Neural cell (in vitro differentiated cells): ENCODE measurements at regions not wholly inside any gene's neighbourhood (a gene's known extent, or its start where the extent isn't known, plus 50 kb on each side); places are given as distances from the start of the nearest gene placed in this dataset.

Experiments used
- H2AFZ ChIP-seq: fragments of 200-600, 300-800 bp; sonication (generic), shearing (Covaris generic); 2 replicates; pipeline ENCODE4 v1.6.0; 2014; ENCODE audit warnings: low read depth, mild to moderate bottlenecking, antibody characterized with exemption, low read length, moderate library complexity
- H3F3A ChIP-seq: fragments of 200-600 bp; shearing (Covaris generic); 2 replicates; pipeline ENCODE4 v1.6.1; 2016; ENCODE audit warnings: mild to moderate bottlenecking, moderate library complexity, mixed read lengths, antibody characterized with exemption, low read length; ENCODE audit not compliant: insufficient read depth, poor library complexity, severe bottlenecking
- H3K27ac ChIP-seq: fragments of 200-600, 300-800 bp; sonication (generic), shearing (Covaris generic); 2 replicates; pipeline ENCODE4 v1.5.1; 2014; ENCODE audit warnings: mild to moderate bottlenecking, low read length, moderate library complexity
- H3K27me3 ChIP-seq: fragments of 300-800, 200-600 bp; sonication (generic), shearing (Covaris generic); 2 replicates; pipeline ENCODE4 v1.6.0; 2014; ENCODE audit warnings: mild to moderate bottlenecking, low read depth, low read length, moderate library complexity; ENCODE audit not compliant: insufficient read depth
- H3K36me3 ChIP-seq: fragments of 300-800, 200-600 bp; sonication (generic), shearing (Covaris generic); 2 replicates; pipeline ENCODE4 v1.5.1; 2014; ENCODE audit warnings: mild to moderate bottlenecking, antibody characterized with exemption, low read length, moderate library complexity; ENCODE audit not compliant: insufficient read depth
- H3K4me2 ChIP-seq: fragments of 300-800, 200-600 bp; sonication (generic), shearing (Covaris generic); 2 replicates; pipeline ENCODE4 v1.6.0; 2014; ENCODE audit warnings: mild to moderate bottlenecking, low read length
- H3K4me3 ChIP-seq: fragments of 300-800, 200-600 bp; sonication (generic), shearing (Covaris generic); 2 replicates; pipeline ENCODE4 v1.5.1; 2014; ENCODE audit warnings: mild to moderate bottlenecking, low read length, moderate library complexity
- H3K79me2 ChIP-seq: fragments of 200-600 bp; shearing (Covaris generic); replicated peaks from 2 replicates; pipeline ENCODE4 v1.6.0; 2014; ENCODE audit warnings: mild to moderate bottlenecking, low read length, moderate library complexity; ENCODE audit not compliant: insufficient read depth
- H3K9ac ChIP-seq: fragments of 300-800, 200-600 bp; sonication (generic), shearing (Covaris generic); 2 replicates; pipeline ENCODE4 v1.6.1; 2016; ENCODE audit warnings: mild to moderate bottlenecking, low read length, mixed read lengths
- H3K9me2 ChIP-seq: fragments of 200-600 bp; shearing (Covaris generic); 2 replicates; pipeline ENCODE4 v1.6.1; 2016; ENCODE audit warnings: mild to moderate bottlenecking, low read length, mixed read lengths; ENCODE audit not compliant: insufficient read depth
- H3K9me3 ChIP-seq: fragments of 200-600, 300-800 bp; sonication (generic), shearing (Covaris generic); 2 replicates; pipeline ENCODE4 v1.6.1; 2016; ENCODE audit warnings: mild to moderate bottlenecking, mixed run types, low read length, moderate library complexity, mixed read lengths
- H4K20me1 ChIP-seq: fragments of 200-600 bp; shearing (Covaris generic); 2 replicates; pipeline ENCODE4 v1.6.1; 2016; ENCODE audit warnings: mild to moderate bottlenecking, mixed run types; ENCODE audit not compliant: insufficient read depth
- CTCF ChIP-seq: fragments of 450-650 bp; IDR thresholded peaks from 2 replicates; pipeline ENCODE4 v1.5.1; 2014; ENCODE audit warnings: antibody characterized with exemption, mild to moderate bottlenecking, moderate library complexity; ENCODE audit not compliant: poor library complexity, severe bottlenecking
- EP300 ChIP-seq: fragments of 450-650 bp; conservative IDR thresholded peaks from 2 replicates; pipeline ENCODE4 v1.6.1; 2014; ENCODE audit warnings: antibody characterized with exemption, mild to moderate bottlenecking, moderate library complexity; ENCODE audit not compliant: poor library complexity, severe bottlenecking
- EZH2 ChIP-seq: fragments of 200-600, 300-800 bp; shearing (Covaris generic), sonication (generic); IDR thresholded peaks from 2 replicates; pipeline ENCODE4 v1.6.1; 2014; ENCODE audit warnings: antibody characterized with exemption, low read length, borderline replicate concordance, mild to moderate bottlenecking; ENCODE audit not compliant: insufficient read depth, poor library complexity, severe bottlenecking
- MXI1 ChIP-seq: fragments of 450-650 bp; conservative IDR thresholded peaks from 2 replicates; pipeline ENCODE4 v1.6.1; 2014; ENCODE audit warnings: antibody characterized with exemption, mild to moderate bottlenecking; ENCODE audit not compliant: poor library complexity, severe bottlenecking
- POLR2AphosphoS5 ChIP-seq: IDR thresholded peaks from 2 replicates; pipeline ENCODE4 v1.6.1; 2012
- RAD21 ChIP-seq: fragments of 450-650 bp; conservative IDR thresholded peaks from 2 replicates; pipeline ENCODE4 v1.6.1; 2014; ENCODE audit warnings: antibody characterized with exemption, mild to moderate bottlenecking, moderate library complexity
- REST ChIP-seq: IDR thresholded peaks from 2 replicates; pipeline ENCODE4 v1.6.1; 2012; ENCODE audit warnings: borderline replicate concordance
- SMC3 ChIP-seq: fragments of 450-650 bp; conservative IDR thresholded peaks from 2 replicates; pipeline ENCODE4 v1.6.1; 2014; ENCODE audit warnings: antibody characterized with exemption, mild to moderate bottlenecking, moderate library complexity; ENCODE audit not compliant: poor library complexity
- TAF1 ChIP-seq: IDR thresholded peaks from 2 replicates; pipeline ENCODE4 v1.6.1; 2012; ENCODE audit warnings: low read depth

GRCh38 chr3:10676905-10677304, 139.1 kb upstream of the SLC6A11 start:
- H2AFZ ChIP-seq: no peak overlapping the region
- no peaks in the 10 kb centered on the region for H3K79me2 ChIP-seq
- no peaks in the 10 kb centered on the region for H3K27me3 ChIP-seq
- H3F3A ChIP-seq: no peaks in the 10 kb centered on the region
- no peaks in the 10 kb centered on the region for H3K36me3 ChIP-seq
- H3K9ac ChIP-seq: no peak overlapping the region
- no peaks in the 10 kb centered on the region for H3K9me3 ChIP-seq
- H4K20me1 ChIP-seq: no peaks in the 10 kb centered on the region
- TF ChIP-seq EZH2 (no peak), MXI1 (no peak), POLR2AphosphoS5 (no peak), SMC3 (no peak), REST (no peak), RAD21 (no peak), EP300 (no peak), TAF1 (no peak), CTCF (no peak)
- no peak overlapping the region for H3K27ac ChIP-seq
- no peak overlapping the region for H3K4me3 ChIP-seq
- no peak overlapping the region for H3K4me2 ChIP-seq
- H3K9me2 ChIP-seq: no peaks in the 10 kb centered on the region

GRCh38 chr3:10678796-10679376, 137.1 kb upstream of the SLC6A11 start:
- H3K9ac ChIP-seq: no peak overlapping the region

More at GRCh38 chr3:10678796-10679376, 137.1 kb upstream of the SLC6A11 start:
- Histone ChIP-seq H3F3A (no peaks in the 10 kb centered on the region), H3K36me3 (no peaks in the 10 kb centered on the region), H4K20me1 (no peaks in the 10 kb centered on the region), H3K4me3 (no peak overlapping the region), H3K79me2 (no peaks in the 10 kb centered on the region), H3K9me2 (no peaks in the 10 kb centered on the region), H3K27ac (no peak overlapping the region), H3K4me2 (no peak overlapping the region), H2AFZ (no peak overlapping the region), H3K9me3 (no peaks in the 10 kb centered on the region), H3K27me3 (no peaks in the 10 kb centered on the region)
- TF ChIP-seq EZH2: no peak
- TF ChIP-seq MXI1: no peak
- no peak for TF ChIP-seq POLR2AphosphoS5
- TF ChIP-seq REST: no peak
- no peak for TF ChIP-seq RAD21
- TF ChIP-seq EP300: no peak
- no peak for TF ChIP-seq CTCF
- TF ChIP-seq TAF1: no peak
- no peak for TF ChIP-seq SMC3
